DOHH2 (cell line): ENCODE measurements at regions not wholly inside any gene's neighbourhood (a gene's known extent, or its start where the extent isn't known, plus 50 kb on each side); places are given as distances from the start of the nearest gene placed in this dataset.

ENCODE experiments used
- H3F3A ChIP-seq: fragments of 200-600 bp; sonication (generic), shearing (Covaris generic); 2 replicates; pipeline ENCODE4 v1.6.0; 2016; ENCODE audit warnings: antibody characterized with exemption, mild to moderate bottlenecking; ENCODE audit not compliant: control insufficient read depth, insufficient read depth
- H3K27ac ChIP-seq: fragments of 200-600 bp; sonication (generic); 2 replicates; pipeline ENCODE4 v1.5.1; 2014; ENCODE audit warnings: low read depth, mild to moderate bottlenecking, low read length, moderate library complexity
- H3K27me3 ChIP-seq: fragments of 200-600 bp; sonication (generic); 2 replicates; pipeline ENCODE4 v1.6.1; 2014; ENCODE audit warnings: mild to moderate bottlenecking, low read length, mixed read lengths; ENCODE audit not compliant: control insufficient read depth
- H3K36me3 ChIP-seq: fragments of 200-600 bp; sonication (generic); 2 replicates; pipeline ENCODE4 v1.6.1; 2014; ENCODE audit warnings: mild to moderate bottlenecking, low read length, moderate library complexity, mixed read lengths; ENCODE audit not compliant: control insufficient read depth
- H3K4me1 ChIP-seq: fragments of 200-600 bp; sonication (generic); 2 replicates; pipeline ENCODE4 v1.6.1; 2014; ENCODE audit warnings: mild to moderate bottlenecking, low read length, mixed read lengths; ENCODE audit not compliant: control insufficient read depth
- H3K4me2 ChIP-seq: fragments of 200-600 bp; sonication (generic); 2 replicates; pipeline ENCODE4 v1.6.0; 2014; ENCODE audit warnings: mild to moderate bottlenecking, low read length, moderate library complexity
- H3K4me3 ChIP-seq: fragments of 200-600 bp; sonication (generic); 2 replicates; pipeline ENCODE4 v1.5.1; 2014; ENCODE audit warnings: mild to moderate bottlenecking, low read length, mixed read lengths
- H3K79me2 ChIP-seq: fragments of 200-600 bp; sonication (generic); 2 replicates; pipeline ENCODE4 v1.6.1; 2014; ENCODE audit warnings: mild to moderate bottlenecking, low read length, mixed read lengths; ENCODE audit not compliant: control insufficient read depth
- H3K9me2 ChIP-seq: fragments of 200-600 bp; sonication (generic); replicated peaks from 2 replicates; pipeline ENCODE4 v1.6.1; 2014; ENCODE audit warnings: mild to moderate bottlenecking, low read length, mixed read lengths; ENCODE audit not compliant: control insufficient read depth
- H3K9me3 ChIP-seq: fragments of 200-600 bp; sonication (generic); 2 replicates; pipeline ENCODE4 v1.6.1; 2014; ENCODE audit warnings: antibody characterized with exemption, low read length, mixed read lengths; ENCODE audit not compliant: control insufficient read depth, insufficient read depth
- H4K20me1 ChIP-seq: fragments of 200-600 bp; sonication (generic); 2 replicates; pipeline ENCODE4 v1.6.0; 2014; ENCODE audit warnings: low read depth, mild to moderate bottlenecking, antibody characterized with exemption, low read length, moderate library complexity; ENCODE audit not compliant: control insufficient read depth, insufficient read depth
- CTCF ChIP-seq: fragments of 200-600 bp; sonication (generic); IDR thresholded peaks from one replicate; pipeline ENCODE4 v1.5.1; 2014; ENCODE audit warnings: antibody characterized with exemption, mild to moderate bottlenecking, low read depth, low read length; ENCODE audit not compliant: poor library complexity, severe bottlenecking
- EZH2phosphoT487 ChIP-seq: fragments of 200-600 bp; sonication (generic); IDR thresholded peaks from 2 replicates; pipeline ENCODE4 v1.6.1; 2017; ENCODE audit warnings: borderline replicate concordance, mild to moderate bottlenecking, antibody characterized with exemption, low read length, moderate library complexity, mixed read lengths

GRCh38 chr5:126052791-126053190, 370.4 kb upstream of the GRAMD2B start:
- no peak overlapping the region for H3K4me3 ChIP-seq
- H3K9me2 ChIP-seq: no peaks in the 10 kb centered on the region
- H4K20me1 ChIP-seq: no peaks in the 10 kb centered on the region
- TF ChIP-seq CTCF (no peak), EZH2phosphoT487 (no peak)
- H3F3A ChIP-seq: no peaks in the 10 kb centered on the region
- no peaks in the 10 kb centered on the region for H3K36me3 ChIP-seq
- no peak overlapping the region for H3K27ac ChIP-seq
- peaks cover 4% of the 10 kb centered on the region for H3K4me1 ChIP-seq
- H3K79me2 ChIP-seq: no peaks in the 10 kb centered on the region
- H3K4me2 ChIP-seq: no peak overlapping the region
- no peaks in the 10 kb centered on the region for H3K9me3 ChIP-seq
- H3K27me3 ChIP-seq: no peaks in the 10 kb centered on the region

GRCh38 chr5:126053630-126054029, 369.6 kb upstream of the GRAMD2B start:
- TF ChIP-seq CTCF: no peak
- no peak for TF ChIP-seq EZH2phosphoT487
- no peaks in the 10 kb centered on the region for H4K20me1 ChIP-seq
- no peaks in the 10 kb centered on the region for H3K36me3 ChIP-seq
- no peak overlapping the region for H3K4me3 ChIP-seq
- no peaks in the 10 kb centered on the region; the same call in 1 of the 2 replicates for H3K9me3 ChIP-seq
- H3K9me2 ChIP-seq: no peaks in the 10 kb centered on the region
- H3K27me3 ChIP-seq: no peaks in the 10 kb centered on the region
- no peaks in the 10 kb centered on the region for H3F3A ChIP-seq
- no peak overlapping the region for H3K27ac ChIP-seq
- H3K4me2 ChIP-seq: no peak overlapping the region
- H3K4me1 ChIP-seq: peaks cover 4% of the 10 kb centered on the region
- H3K79me2 ChIP-seq: no peaks in the 10 kb centered on the region

- no peak overlapping the region for H3K4me2 ChIP-seq
- H3K79me2 ChIP-seq: no peaks in the 10 kb centered on the region
- H3K4me1 ChIP-seq: no peaks in the 10 kb centered on the region
- TF ChIP-seq CTCF: no peak
- TF ChIP-seq EZH2phosphoT487: no peak
- no peaks in the 10 kb centered on the region for H3K9me2 ChIP-seq
- no peak overlapping the region for H3K4me3 ChIP-seq
- H3K27me3 ChIP-seq: no peaks in the 10 kb centered on the region
- no peaks in the 10 kb centered on the region for H3F3A ChIP-seq
- no peak overlapping the region for H3K27ac ChIP-seq
- no peaks in the 10 kb centered on the region for H3K36me3 ChIP-seq
- H3K9me3 ChIP-seq: no peaks in the 10 kb centered on the region; the same call in 1 of the 2 replicates
- no peaks in the 10 kb centered on the region for H4K20me1 ChIP-seq
These were observed 368.4 kb upstream of the GRAMD2B start for GRCh38 chr5:126054577-126055347.
